OCI-LY7 (cell line): ENCODE measurements at regions not wholly inside any gene's neighbourhood (a gene's known extent, or its start where the extent isn't known, plus 50 kb on each side); places are given as distances from the start of the nearest gene placed in this dataset.
"Not testable (repeated sequence)": the region's sequence is repeated elsewhere in the genome, so short reads cannot be mapped to it uniquely, and the experiment has no call there.

Experiments used
- BruUV-seq: library from RNA; stranded (reverse); fragments of 400-500 nt; replicated peaks from 2 replicates; lab custom pipeline; 2021; lab: Mats Ljungman, UMichigan
- CTCF ChIA-PET: fragments of 300-600 bp; sonication (Branson Sonifier 250); formaldehyde crosslinking; loops from one replicate; lab custom pipeline; 2022; ENCODE audit warnings: antibody characterized with exemption; ENCODE audit not compliant: unreplicated experiment; lab: Charles Lee
- POLR2A ChIA-PET: fragments of 300-600 bp; sonication (Branson Sonifier 250); formaldehyde crosslinking; loops from one replicate; lab custom pipeline; 2022; ENCODE audit warnings: antibody characterized with exemption; lab: Charles Lee
- DNase-seq: peaks from one replicate; pipeline ENCODE4 v3.0.0-alpha.2; 2015; ENCODE audit warnings: low spot score
- H2AFZ ChIP-seq: fragments of 200-600 bp; sonication (generic), shearing (Covaris generic); 2 replicates; pipeline ENCODE4 v1.6.1; 2014; ENCODE audit warnings: mild to moderate bottlenecking, antibody characterized with exemption, low read length, moderate library complexity
- H3K27ac ChIP-seq: fragments of 200-600 bp; sonication (generic); 2 replicates; pipeline ENCODE4 v1.5.1; 2014; ENCODE audit warnings: mixed run types, low read depth, mild to moderate bottlenecking, moderate library complexity, low read length, inconsistent platforms; ENCODE audit not compliant: poor library complexity, severe bottlenecking
- H3K36me3 ChIP-seq: fragments of 200-600 bp; sonication (generic); 2 replicates; pipeline ENCODE4 v1.6.1; 2014; ENCODE audit warnings: mild to moderate bottlenecking, antibody characterized with exemption, low read length, moderate library complexity, mixed read lengths; ENCODE audit not compliant: insufficient read depth
- H3K4me1 ChIP-seq: fragments of 200-600 bp; sonication (generic); 2 replicates; pipeline ENCODE4 v1.5.1; 2014; ENCODE audit warnings: mild to moderate bottlenecking, low read length; ENCODE audit not compliant: insufficient read depth, poor library complexity, severe bottlenecking
- H3K4me2 ChIP-seq: fragments of 200-600 bp; sonication (generic); 2 replicates; pipeline ENCODE4 v1.6.1; 2014; ENCODE audit warnings: mild to moderate bottlenecking, low read length
- H3K4me3 ChIP-seq: fragments of 200-600 bp; sonication (generic); 2 replicates; pipeline ENCODE4 v1.5.1; 2014; ENCODE audit warnings: mild to moderate bottlenecking, low read depth, low read length; ENCODE audit not compliant: poor library complexity, severe bottlenecking
- H3K79me2 ChIP-seq: fragments of 200-600 bp; sonication (generic); 2 replicates; pipeline ENCODE4 v1.6.1; 2016; ENCODE audit warnings: low read depth, mild to moderate bottlenecking, low read length, moderate library complexity, mixed read lengths; ENCODE audit not compliant: insufficient read depth
- H3K9me2 ChIP-seq: fragments of 200-600 bp; sonication (generic); 2 replicates; pipeline ENCODE4 v1.6.1; 2016; ENCODE audit warnings: mild to moderate bottlenecking, low read length, mixed read lengths; ENCODE audit not compliant: insufficient read depth
- H3K9me3 ChIP-seq: fragments of 200-600 bp; sonication (generic); 2 replicates; pipeline ENCODE4 v1.6.1; 2014; ENCODE audit warnings: mild to moderate bottlenecking, mixed run types, low read length, mixed read lengths
- H4K20me1 ChIP-seq: fragments of 200-600 bp; sonication (generic); 2 replicates; pipeline ENCODE4 v1.6.1; 2014; ENCODE audit warnings: mild to moderate bottlenecking, antibody characterized with exemption, low read length, moderate library complexity, mixed read lengths; ENCODE audit not compliant: insufficient read depth
- CTCF ChIP-seq: fragments of 200-600 bp; sonication (generic); conservative IDR thresholded peaks from 2 replicates; pipeline ENCODE4 v1.5.1; 2014; ENCODE audit warnings: mild to moderate bottlenecking, antibody characterized with exemption, low read length, moderate library complexity, mixed read lengths
- EZH2phosphoT487 ChIP-seq: fragments of 200-600 bp; sonication (generic); IDR thresholded peaks from 2 replicates; pipeline ENCODE4 v1.6.1; 2018; ENCODE audit warnings: low read depth, borderline replicate concordance, mild to moderate bottlenecking, mixed run types, antibody characterized with exemption, low read length, moderate library complexity, mixed read lengths
- intact Hi-C: fragments of 100-400 bp; cut with micrococcal nuclease; formaldehyde crosslinking; loops from one replicate; pipeline ENCODE4 v1.10.0; 2022; ENCODE audit not compliant: unreplicated experiment

GRCh38 chr12:111120578-111120977 lies 200.2 kb upstream of the MYL2 start:
- H2AFZ ChIP-seq, result no peak overlapping the region
- H3K4me1 ChIP-seq, result no peaks in the 10 kb centered on the region
- H3K36me3 ChIP-seq, result peaks cover 26% of the 10 kb centered on the region
- no peak overlapping the region for H3K4me3 ChIP-seq
- no peaks in the 10 kb centered on the region for H4K20me1 ChIP-seq
- intact Hi-C loops, result no loop called here
- H3K79me2 ChIP-seq, result no peaks in the 10 kb centered on the region
- H3K9me3 ChIP-seq, result peaks cover 4% of the 10 kb centered on the region; the same call in 1 of the 2 replicates
- ChIA-PET CTCF (no interaction called here), POLR2A (interaction anchor here (0.7 to 1.2 kb wide), 2 partner anchors 17 to 18 kb away, joined by 4 to 5 read pairs; no protein-coding TSS in a partner anchor)
- TF ChIP-seq EZH2phosphoT487 (no peak), CTCF (no peak)
- no peak overlapping the region for H3K4me2 ChIP-seq
- DNase-seq, result no peak
- H3K27ac ChIP-seq, result no peak overlapping the region
- H3K9me2 ChIP-seq, result no peaks in the 10 kb centered on the region
- BruUV-seq, result no TSS peak

DNA sequence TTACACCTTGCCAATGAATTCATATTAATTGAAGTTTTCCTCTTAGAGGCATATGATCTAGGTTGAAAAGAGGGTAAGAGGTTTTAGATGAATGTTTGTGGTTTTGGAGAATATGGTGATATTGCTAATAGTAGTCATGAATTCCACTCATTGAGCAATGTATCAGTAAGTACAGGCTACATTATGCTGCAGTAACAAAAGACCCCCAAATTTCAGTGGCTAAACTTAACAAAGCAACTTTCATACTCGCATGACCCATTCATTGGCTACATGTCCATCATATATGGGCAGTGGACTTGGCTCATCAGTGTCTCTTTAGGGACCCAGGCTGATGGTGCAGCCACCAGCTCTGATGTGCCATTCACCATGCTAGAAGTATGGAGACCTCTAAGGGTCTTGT lies 196.6 kb upstream of the MYL2 start:
- Histone ChIP-seq H3K36me3 (peaks cover 41% of the 10 kb centered on the region), H3K4me1 (peaks cover 18% of the 10 kb centered on the region), H3K9me2 (no peaks in the 10 kb centered on the region), H3K9me3 (peaks cover 12% of the 10 kb centered on the region; the same call in 1 of the 2 replicates), H3K27ac (no peak overlapping the region), H2AFZ (no peak overlapping the region), H3K4me3 (no peak overlapping the region), H4K20me1 (no peaks in the 10 kb centered on the region), H3K4me2 (no peak overlapping the region), H3K79me2 (no peaks in the 10 kb centered on the region)
- DNase-seq, result no peak
- TF ChIP-seq CTCF (no peak), EZH2phosphoT487 (no peak)
- ChIA-PET CTCF (no interaction called here), POLR2A (interaction anchor here (0.6 kb wide), 1 partner anchor 254 kb away, joined by 3 read pairs; no protein-coding TSS in a partner anchor)
- BruUV-seq, result no TSS peak
- intact Hi-C loops, result no loop called here

- H3K4me1 ChIP-seq, result peaks cover 28% of the 10 kb centered on the region
Observed at GRCh38 chr12:111113313-111113712, 192.9 kb upstream of the MYL2 start.

More at GRCh38 chr12:111113313-111113712, 192.9 kb upstream of the MYL2 start:
- H2AFZ ChIP-seq, H3K79me2 ChIP-seq, H3K4me2 ChIP-seq, H3K27ac ChIP-seq, H3K4me3 ChIP-seq, H3K9me2 ChIP-seq, H4K20me1 ChIP-seq, CTCF ChIA-PET, DNase-seq, intact Hi-C loops, BruUV-seq: not testable (repeated sequence)
- peaks cover 12% of the 10 kb centered on the region; the same call in 1 of the 2 replicates for H3K9me3 ChIP-seq
- H3K36me3 ChIP-seq, result peaks cover 46% of the 10 kb centered on the region
- POLR2A ChIA-PET, result interaction anchor here (0.6 to 1.8 kb wide), 4 partner anchors 11 to 482 kb away, joined by 3 to 7 read pairs (median 6); no protein-coding TSS in a partner anchor
